HG02610 (cell line): ENCODE measurements at regions not wholly inside any gene's neighbourhood (a gene's known extent, or its start where the extent isn't known, plus 50 kb on each side); places are given as distances from the start of the nearest gene placed in this dataset.

Experiments used
- ATAC-seq: cut with Tn5 transposase; IDR thresholded peaks from one replicate; pipeline ENCODE4 v1.9.1; 2021; ENCODE audit warnings: mild to moderate bottlenecking, moderate library complexity; ENCODE audit not compliant: unreplicated experiment

DNA sequence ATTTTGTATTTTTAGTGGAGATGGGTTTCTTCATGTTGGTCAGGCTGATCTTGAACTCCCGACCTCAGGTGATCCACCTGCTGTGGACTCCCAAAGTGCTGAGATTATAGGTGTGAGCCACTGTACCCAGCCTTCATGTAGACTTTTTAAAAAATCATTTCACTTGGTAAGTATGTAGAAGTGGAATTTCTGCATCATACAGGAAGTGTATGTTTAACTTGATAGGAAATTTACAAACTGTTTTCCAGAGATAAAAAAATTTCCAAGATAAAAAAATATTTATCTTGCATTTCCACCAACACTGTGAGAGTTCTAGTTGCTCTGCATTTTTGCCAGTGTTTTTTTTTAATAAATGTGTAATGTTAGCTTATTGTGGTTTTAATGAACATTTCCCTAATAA is 155.8 kb downstream of the ZNF608 start:
- no peak for ATAC-seq

DNA sequence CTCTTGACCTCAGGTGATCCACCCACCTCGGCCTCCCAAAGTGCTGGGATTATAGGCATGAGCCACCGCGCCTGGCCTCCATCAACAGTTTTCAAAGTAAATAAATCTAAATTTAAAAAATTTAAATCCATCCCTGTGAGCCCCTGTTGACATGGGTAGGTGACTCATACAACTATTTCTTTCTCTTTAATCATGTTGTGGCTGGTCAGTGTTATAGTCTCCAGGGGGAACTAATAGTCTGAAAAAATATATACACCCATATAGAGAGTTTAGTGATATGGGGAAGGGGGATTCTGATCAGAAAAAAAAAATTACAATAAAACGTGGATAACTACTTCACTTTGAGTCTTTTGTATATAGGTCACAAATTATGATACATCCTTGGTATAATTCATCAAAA is 159.2 kb downstream of the ZNF608 start:
- ATAC-seq: no peak

DNA sequence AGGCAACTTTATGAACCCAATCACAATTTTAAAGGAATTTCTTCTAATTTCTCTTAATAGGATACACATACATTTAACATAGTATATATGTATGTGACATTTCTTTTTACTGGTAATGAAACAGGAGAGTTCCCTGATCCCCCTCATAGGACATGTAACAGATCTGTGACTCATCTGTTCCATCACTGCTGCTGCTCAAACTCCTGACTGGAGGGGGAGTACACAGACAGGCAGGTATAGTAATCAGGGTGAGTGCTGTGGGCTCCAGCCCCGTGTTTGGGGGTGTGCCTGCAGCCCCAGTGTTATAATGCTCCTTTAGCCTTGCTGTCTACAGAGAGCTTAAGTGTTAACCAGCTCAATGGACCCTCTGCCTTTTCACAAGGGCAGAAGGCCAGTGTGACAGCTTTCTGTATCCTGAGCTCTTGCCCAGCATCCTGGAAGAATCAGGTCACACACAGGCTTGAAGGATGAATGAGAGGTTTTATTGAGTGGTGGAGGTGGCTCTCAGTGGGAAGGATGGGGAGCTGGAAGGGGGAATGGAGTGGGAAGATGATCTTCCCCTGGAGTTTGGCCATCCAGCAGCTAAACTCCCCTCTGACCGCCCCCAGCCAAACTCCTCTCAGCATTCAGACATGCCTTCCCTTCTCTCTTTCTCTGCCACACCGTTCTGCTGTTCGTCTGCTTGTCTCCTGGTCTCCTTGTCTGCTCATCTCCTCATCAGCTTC is 161.3 kb downstream of the ZNF608 start:
- ATAC-seq: no peak

DNA sequence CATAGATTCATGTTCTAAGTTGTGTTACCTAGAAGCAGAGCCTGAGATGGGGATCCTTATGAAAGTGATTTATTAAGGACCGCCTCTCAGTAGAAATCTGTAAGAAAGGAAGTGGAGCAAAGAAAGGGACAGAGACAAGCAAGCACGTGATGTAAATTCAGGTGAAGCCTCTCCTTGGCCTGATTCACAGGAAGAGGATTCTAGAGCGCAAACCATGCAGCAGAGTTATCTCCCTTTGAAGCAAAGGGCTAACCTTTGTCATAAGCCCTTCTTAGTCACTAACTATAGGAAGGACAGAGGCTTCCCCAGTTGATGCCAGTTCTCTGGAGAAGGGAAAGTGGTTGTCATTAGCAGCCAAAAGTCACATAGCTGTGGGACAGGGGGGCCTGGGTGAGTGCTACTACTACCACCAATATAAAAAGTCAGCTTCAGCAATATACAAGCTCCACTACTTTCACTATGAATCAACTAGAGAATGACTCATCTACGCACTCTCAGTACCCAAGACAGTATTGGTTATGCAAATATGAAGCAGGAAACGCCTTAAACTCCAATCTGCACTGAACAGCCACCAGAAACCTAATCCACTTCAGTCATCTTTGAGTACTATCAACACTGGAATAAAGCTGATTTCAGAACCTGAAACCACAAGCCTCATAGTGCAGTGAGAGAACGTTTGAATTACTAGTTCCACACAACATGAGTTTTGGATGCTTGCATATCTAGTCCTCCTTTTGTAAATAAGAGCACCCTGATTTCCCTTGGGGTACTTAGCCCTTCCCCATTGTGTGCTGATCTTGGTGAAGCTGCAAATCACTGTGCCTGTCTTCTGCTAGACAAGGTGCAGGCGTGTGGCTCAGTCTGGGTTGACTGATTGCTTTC is 162.7 kb downstream of the ZNF608 start:
- peak; percentile 99 for ATAC-seq

DNA sequence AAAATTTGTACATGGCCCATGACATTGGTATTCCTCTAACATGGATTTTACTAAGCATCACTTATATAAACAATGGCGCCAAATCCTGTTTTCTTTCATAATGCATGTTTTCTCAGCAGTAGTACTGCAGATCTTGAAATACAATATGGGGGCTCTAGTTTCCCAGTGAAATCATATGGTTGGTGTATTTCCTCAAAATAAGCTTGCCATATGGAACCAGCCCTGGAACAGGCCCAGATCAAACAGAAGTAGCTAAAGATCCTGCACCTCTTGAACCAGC is 163.9 kb downstream of the ZNF608 start:
- ATAC-seq: no peak

DNA sequence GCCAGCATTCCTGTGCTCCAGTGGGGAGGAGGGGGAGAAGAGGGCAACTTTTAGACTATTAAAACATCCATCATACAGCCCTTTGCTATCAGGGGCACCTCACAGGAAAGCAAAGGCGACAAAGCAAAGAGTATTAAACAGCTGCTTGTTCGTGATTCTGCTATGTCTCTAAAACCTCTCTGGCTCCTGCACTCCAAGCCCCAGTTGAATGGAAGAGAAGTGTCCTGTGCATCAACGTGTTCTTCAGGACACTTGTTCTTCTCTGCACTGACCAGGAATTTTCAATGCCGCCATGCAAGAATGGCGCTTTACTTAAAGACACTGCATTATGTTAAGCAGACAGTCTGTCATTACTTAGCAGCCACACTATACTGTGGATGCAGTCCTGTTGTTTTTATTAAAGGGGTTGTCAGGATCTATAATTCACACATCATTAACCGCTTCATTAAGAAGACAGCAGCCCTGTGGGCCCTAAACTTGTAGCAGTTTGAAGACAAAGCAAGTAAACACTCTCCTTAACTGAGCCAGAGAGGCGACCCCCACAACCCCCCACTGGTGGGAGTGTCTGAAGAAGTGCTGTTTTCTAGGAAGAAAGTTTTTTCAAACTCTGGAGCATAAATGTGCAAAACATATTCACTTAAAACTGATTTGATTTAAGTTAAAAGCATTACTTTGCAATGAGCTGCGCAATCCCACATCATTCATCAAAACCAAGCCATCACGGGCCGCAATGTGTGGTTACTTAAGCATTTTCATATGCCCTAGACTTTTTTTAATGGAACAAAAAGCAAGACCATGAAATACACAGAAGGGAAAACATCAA is 164.5 kb downstream of the ZNF608 start:
- no peak for ATAC-seq

DNA sequence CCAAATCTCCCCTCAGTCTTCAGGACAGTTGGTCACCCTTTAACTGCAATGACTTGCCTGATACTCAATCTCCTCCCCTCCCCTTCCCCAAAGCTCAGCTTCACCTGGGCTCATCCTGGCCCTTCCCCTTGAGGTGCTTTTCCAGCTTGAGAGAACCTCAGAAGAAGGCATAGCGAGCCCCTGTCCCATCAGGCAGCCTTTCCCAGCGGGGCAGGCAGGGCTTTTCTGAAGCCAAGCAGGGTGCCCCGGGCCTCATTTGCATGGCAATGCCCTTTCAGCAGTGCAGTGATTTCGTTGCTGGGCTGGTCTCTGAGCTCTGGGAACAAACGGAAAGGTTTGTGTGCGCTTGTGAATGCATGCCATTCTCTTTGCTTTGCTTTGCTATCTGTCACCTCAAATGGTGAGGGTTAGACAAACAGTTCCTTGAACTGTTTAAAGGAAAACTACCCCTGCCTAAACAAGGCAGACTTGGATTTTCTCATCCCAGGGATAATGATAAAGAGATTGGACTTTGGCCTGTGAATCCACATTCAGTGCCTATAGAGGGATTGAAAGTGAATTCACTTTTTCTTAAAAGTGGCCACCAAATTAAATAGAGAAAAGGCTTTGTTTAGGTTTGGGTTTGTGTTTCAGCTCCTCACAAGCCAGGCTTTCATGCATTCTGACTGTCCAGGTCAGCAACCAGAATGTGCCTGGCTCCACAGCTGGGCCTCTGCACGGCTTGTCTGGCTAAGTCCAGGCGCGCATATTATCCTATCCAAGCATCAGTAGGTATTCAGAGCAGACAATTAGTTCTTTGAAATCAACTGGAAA is 165.3 kb downstream of the ZNF608 start:
- ATAC-seq: no peak

DNA sequence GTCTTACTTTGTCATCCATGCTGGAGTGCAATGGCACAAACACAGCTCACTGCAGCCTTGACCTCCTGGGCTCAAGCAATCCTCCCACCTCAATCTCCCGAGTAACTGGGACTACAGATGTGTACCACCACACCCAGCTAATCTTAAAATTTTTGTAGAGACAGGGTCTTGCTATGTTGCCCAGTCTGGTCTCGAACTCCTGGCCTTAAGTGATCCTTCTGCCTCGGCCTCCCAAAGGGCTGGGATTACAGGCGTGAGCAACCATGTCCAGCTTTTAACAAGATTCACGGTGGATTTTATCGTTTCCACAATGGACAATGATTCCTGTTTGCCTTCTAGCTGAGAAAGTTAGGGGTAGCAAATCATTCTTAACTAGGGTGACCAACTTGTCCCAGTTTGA is 165.9 kb downstream of the ZNF608 start:
- no peak for ATAC-seq

DNA sequence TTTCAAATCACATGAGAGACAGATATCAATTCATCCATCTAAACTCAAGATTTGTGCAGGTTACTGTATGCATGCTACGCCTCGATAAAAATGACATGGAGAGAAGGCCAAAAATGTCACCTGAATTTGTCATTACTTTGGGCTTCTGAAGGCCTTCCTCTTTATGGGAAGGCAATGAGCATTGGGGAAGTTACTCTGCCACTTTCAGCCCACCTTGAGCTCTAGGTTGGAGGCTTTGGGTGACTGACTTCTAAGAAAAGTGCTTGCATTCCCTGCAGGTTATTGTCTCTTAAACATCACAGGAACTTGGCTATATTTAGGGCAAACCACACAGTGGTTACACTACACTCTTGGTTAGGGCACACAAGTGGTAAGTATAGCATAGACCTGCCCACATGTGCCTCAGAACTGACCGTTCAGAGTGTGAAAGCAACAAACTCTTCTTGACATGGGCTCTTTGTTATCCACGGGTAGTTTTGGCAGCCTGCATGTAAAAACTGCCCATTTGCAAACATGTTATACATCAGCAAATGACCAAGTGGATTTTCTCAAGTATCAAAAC is 169.5 kb downstream of the ZNF608 start:
- ATAC-seq: peak; percentile 69

DNA sequence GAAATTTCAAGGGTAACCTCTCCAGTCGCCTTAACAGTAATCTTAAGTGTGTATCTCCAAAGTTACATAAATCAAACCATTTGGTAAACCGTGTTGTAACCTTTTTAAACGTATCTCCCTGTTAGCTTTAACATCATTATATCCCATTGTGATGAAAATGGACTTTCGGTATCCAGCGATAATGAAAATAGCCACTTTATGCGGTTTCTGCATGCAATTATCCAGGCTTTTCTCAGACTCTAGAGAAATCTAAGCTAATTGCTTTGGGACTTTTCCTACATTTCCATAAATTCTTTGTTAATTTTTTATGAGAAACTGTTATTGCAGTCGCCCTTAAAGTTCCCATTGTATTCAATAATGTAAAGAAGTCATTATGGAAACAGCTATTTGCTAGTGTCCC is 170.7 kb downstream of the ZNF608 start:
- ATAC-seq: no peak

DNA sequence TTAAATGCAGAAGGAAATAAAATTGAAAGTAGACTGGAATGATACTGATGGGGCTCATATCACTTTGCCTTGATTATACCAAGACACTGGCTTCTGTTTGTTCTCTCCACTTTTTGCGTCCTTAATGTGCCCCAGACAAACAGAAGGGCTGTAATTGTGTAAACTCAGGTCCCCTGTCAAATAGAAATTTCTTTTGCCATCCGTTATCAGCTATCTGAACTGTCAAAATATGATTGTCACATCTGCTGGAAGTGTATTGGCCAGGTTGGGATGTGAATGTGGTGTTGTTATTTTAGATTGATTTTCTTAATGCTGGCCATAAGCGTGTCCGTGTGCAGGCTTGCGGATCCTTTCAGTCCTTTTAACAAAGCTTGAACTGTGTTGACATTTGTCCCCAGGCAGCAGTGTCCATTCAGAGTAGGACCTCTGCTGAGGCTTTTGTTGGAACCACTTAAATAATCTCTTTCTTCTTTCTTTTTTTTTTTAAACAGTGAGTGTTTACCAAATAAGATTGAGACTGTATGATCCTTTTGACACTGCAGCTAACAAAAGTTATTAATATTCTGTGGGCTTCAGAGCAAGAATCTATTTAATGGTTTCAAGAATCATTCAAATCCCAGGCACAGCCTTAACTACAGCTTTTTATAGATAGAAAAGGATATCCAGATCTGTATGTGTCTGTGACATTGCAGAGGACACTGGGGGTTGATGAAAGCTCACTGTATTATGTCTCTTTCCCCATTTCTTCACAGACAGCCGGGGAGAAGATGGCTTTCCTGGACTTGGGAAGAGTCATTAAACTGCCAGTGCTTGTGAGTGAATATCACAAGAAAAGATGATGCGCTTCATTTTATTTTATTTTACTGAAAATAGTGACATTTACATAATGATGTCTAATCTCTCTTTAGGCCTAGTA is 171.7 kb downstream of the ZNF608 start:
- ATAC-seq: no peak

DNA sequence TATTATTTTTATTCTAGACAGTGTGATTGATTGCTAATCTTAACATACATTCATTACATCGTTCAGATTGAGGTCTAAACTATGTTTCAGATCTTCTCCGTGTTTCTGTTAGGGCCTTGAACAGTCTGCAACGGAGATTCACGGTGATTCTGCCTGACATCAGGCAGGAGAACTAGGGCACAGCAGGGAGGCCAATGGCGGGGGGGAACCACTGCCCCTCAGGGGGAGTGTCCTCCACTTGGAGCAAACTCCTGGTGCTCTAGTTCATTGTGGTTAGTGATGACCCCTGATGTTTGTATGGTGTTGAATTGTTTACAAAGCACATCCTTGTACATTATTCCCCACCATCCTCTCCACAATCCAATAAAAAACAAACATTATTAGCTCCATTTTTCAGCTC is 173.5 kb downstream of the ZNF608 start:
- no peak for ATAC-seq

DNA sequence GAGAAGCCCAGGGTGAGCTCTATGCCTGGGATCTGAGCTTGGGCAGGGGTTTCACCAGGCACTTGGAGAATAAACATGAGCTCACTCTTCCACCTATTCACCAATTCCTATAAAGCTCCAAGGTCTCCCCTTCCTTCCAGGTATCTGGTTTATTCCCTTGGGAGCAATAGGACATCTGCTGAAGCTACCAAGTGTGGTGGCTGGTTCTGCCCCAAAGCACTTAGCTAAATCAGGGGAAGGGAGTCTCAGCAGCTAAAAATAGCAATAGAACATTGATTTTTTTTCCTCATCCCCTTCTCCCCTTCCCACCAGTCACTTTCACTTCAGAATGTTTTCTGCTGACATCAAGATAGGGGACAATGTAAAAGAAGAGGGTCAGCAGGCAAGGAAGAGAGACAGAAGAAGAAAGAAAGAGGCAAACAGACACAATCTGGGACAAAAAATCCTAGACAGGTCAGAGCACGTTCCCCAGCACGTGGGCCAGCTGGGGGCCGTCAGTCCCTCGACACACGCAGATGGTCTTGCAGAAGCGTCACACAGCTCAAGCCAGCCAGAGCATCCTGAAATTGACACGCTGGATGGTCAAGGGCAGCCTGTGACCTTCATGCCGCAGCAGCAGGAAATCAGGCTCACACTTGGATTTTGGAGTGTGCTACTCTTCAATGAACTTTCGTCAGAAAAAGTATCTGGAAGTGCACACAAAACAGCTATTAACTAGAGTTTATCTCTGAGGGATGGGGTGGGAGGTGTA is 176.0 kb downstream of the ZNF608 start:
- ATAC-seq: no peak

DNA sequence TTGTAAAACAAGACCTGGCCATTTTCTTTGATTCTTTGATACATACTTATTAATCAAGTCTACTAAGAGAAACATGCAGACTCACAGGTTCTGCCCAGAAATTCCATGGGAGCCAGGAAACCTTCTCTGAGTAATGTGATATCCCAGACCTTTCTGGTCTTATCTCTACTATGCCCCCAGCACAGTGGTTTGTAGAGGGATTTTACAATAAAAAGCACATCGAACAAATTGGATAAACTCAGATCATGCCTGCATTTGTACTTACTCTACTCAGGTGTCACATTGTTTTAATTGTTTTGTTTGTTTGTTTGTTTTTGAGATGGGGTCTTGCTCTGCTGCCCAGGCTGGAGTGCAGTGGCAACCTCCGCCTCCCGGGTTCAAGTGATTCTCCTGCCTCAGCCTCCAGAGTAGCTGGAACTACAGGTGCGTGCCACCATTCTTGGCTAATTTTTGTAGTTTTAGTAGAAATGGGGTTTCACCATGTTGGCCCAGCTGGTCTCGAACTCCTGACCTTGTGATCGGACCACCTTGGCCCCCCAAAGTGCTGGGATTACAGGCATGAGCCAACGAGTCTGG is 179.5 kb downstream of the ZNF608 start:
- no peak for ATAC-seq

DNA sequence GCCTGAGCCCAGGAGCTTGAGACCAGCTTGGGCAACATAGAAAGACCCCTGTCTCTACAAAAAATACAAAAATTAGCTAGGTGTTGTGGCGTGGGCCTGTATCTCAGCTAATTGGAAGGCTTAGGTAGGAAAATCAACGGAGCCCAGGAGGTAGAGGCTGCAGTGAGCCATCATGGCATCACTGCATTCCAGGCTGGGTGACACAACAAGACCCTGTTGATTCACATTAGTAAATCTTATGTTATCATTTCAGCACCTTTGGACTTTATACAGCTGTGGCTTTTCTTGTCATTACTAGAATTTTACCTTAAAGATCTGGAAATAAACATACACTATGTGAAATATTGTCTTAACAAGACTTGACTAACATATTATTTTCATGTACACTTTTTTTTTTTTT is 185.0 kb downstream of the ZNF608 start:
- no peak for ATAC-seq

DNA sequence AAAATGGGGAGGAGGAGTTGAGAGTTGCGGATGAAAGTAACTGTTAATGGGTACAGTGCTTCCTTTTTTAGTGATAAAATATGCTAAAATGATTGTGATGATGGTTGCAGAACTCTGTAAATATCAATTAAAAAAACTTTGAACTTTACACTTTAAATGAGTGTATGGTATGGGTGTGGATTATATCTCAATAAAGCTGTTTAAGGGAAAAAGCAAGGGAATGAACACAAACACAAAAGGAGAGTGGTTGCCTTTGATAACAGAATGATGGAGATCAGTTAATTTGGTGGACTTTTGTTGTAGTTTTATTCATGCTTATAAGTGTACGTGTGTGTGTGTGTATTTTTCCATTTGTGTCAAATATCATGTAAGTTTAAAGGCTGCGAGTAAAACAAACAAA is 186.1 kb downstream of the ZNF608 start:
- no peak for ATAC-seq

DNA sequence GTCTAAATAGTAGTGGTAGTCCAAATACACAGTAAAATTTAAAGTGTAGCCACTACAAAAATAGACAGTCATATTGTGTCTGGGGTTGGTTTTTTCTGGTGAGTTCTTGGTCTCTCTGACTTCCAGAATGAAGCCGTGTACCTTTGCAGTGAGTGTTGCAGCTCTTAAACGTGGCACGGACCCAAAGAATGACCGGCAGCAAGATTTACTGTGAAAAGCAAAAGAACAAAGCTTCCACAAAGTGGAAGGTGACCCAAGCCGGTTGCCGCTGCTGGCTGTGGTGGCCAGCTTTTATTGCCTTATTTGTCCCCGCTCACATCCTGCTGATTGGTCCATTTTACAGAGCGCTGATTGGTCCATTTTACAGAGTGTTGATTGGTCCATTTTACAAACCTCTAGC is 188.7 kb downstream of the ZNF608 start:
- ATAC-seq: no peak

DNA sequence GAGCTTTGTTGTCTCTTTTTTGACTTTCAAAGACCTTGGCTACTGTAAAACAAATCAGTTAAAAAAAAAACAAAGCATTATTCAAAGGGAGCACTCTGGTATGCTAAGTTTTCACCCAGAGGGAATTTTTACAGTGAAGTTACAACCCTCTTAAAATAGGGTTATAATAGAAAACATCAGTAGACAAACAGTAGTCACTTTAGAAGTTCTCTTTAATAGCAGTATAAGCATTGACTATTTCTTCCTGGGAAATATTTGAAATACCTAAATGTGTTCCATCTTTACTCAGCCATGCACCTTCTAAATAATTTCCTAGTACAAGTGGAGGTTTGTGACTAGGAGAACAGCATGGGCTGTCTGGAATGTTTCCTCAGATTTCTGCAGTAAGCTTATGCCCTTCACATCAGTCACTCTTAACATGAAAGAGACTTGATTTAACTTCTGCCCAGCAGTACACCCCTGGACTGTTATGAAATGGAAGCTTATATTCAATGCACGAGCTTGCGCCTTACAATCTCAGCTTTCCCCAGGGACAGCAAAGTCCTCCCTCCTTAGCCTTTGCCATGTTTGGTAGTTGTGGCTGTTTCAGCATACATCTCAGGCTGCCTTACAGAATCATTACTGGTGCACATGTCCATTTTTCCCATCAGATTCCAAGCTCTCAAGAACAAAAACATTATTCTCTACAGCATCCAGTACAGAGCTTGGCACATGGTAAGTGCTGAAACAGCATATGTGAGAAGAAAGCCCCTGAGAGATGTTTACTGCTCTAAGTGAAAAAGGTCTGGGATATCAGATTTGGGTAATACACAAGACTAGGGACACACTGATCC is 191.5 kb downstream of the ZNF608 start:
- no peak for ATAC-seq
